Thymus (tissue), 11 donors: ENCODE measurements at regions not wholly inside any gene's neighbourhood (a gene's known extent, or its start where the extent isn't known, plus 50 kb on each side); places are given as distances from the start of the nearest gene placed in this dataset.
A peak's percentile ranks its signal among the peaks of the same experiment; 100 is the strongest.

Experiments
- DNase-seq, 9 donors: peaks; one replicate each; pipeline ENCODE4 v3.0.0-alpha.2; 2013; ENCODE audit warnings: low spot score in 9 of 9, low read depth in 6 of 9, missing footprints in 1 of 9
- H3K27ac ChIP-seq, 2 donors: one replicate each; pipeline ENCODE4 v1.5.1; 2013; ENCODE audit warnings: control low read depth in 1 of 2, low read depth in 1 of 2, low read length in 1 of 2, mild to moderate bottlenecking in 1 of 2, moderate library complexity in 1 of 2
- H3K27me3 ChIP-seq, 2 donors: one replicate each; pipeline ENCODE4 v1.5.1; 2013; ENCODE audit warnings: low read length in 1 of 2; ENCODE audit not compliant: control insufficient read depth in 2 of 2, insufficient read depth in 1 of 2
- H3K36me3 ChIP-seq, 2 donors: one replicate each; pipeline ENCODE4 v1.5.1; 2013; ENCODE audit warnings: low read length in 1 of 2, mild to moderate bottlenecking in 1 of 2, moderate library complexity in 1 of 2; ENCODE audit not compliant: control insufficient read depth in 2 of 2, insufficient read depth in 2 of 2
- H3K4me1 ChIP-seq, 2 donors: one replicate each; pipeline ENCODE4 v1.5.1; 2013; ENCODE audit warnings: low read length in 2 of 2; ENCODE audit not compliant: control insufficient read depth in 2 of 2, insufficient read depth in 2 of 2
- H3K4me3 ChIP-seq, 2 donors: one replicate each; pipeline ENCODE4 v1.5.1; 2013; ENCODE audit warnings: low read length in 2 of 2, control low read depth in 1 of 2, mild to moderate bottlenecking in 1 of 2
- H3K9me3 ChIP-seq, 2 donors: one replicate each; pipeline ENCODE4 v1.5.1; 2013; ENCODE audit warnings: low read length in 1 of 2, mild to moderate bottlenecking in 1 of 2; ENCODE audit not compliant: control insufficient read depth in 2 of 2, insufficient read depth in 1 of 2
- WGBS: extraction: QIAGEN DNeasy Blood & Tissue Kit; methylation state at CpG from one replicate; pipeline ENCODE4 v1.1.7; 2013; 5-methylcytosine and 5-hydroxymethylcytosine counted together
- donor health status: healthy.

- Histone ChIP-seq H3K4me3 (no peak overlapping the region), H3K36me3 (no peaks in the 10 kb centered on the region), H3K27me3 (no peaks in the 10 kb centered on the region), H3K27ac (no peak overlapping the region), H3K4me1 (no peaks in the 10 kb centered on the region), H3K9me3 (no peaks in the 10 kb centered on the region)
- DNase-seq, result no peak
- WGBS, result 81% methylated on average over 10 of the region's 10 CpGs
Observed at GRCh38 chr1:118253053-118253915, 68.3 kb upstream of the SPAG17 start.

DNA sequence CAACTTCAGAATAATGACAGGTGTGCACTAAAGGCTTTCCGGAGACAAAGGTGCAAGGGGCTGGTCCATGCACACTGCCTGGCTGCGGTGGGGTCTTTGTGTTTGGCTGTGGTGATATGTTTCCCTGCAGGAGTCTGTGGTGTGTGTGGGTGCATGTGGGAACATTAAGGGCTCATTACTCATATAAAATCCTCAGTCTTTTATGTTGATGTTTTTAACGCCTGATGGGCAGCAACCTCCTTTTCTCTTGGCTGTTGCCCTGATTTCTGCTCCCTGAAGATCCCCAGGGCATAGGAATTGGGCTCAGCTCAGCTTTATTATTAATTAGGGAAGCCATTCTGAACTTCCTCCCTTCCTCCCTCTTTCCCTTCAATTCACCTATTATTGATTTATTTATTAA is 67.6 kb upstream of the SPAG17 start:
- Histone ChIP-seq H3K4me1 (no peaks in the 10 kb centered on the region), H3K27me3 (no peaks in the 10 kb centered on the region), H3K9me3 (no peaks in the 10 kb centered on the region), H3K27ac (no peak overlapping the region), H3K4me3 (no peak overlapping the region), H3K36me3 (no peaks in the 10 kb centered on the region)
- no peak for DNase-seq
- 91% methylated on average over 3 of the region's 3 CpGs for WGBS

- Histone ChIP-seq H3K9me3 (no peaks in the 10 kb centered on the region), H3K36me3 (no peaks in the 10 kb centered on the region), H3K27me3 (no peaks in the 10 kb centered on the region), H3K4me3 (no peak overlapping the region), H3K27ac (no peak overlapping the region), H3K4me1 (no peaks in the 10 kb centered on the region)
- DNase-seq, result no peak
- WGBS, result 75% methylated on average over 3 of the region's 3 CpGs
Observed at GRCh38 chr1:118250232-118250631, 65.2 kb upstream of the SPAG17 start.

- WGBS, result 93% methylated on average over 6 of the region's 6 CpGs
- H3K27me3 ChIP-seq, result no peaks in the 10 kb centered on the region
- no peak overlapping the region for H3K27ac ChIP-seq
- no peak overlapping the region for H3K4me3 ChIP-seq
- H3K9me3 ChIP-seq, result no peaks in the 10 kb centered on the region
- H3K36me3 ChIP-seq, result no peaks in the 10 kb centered on the region
- no peaks in the 10 kb centered on the region for H3K4me1 ChIP-seq
- no peak for DNase-seq
Observed at GRCh38 chr1:118249641-118250040, 64.6 kb upstream of the SPAG17 start.

DNA sequence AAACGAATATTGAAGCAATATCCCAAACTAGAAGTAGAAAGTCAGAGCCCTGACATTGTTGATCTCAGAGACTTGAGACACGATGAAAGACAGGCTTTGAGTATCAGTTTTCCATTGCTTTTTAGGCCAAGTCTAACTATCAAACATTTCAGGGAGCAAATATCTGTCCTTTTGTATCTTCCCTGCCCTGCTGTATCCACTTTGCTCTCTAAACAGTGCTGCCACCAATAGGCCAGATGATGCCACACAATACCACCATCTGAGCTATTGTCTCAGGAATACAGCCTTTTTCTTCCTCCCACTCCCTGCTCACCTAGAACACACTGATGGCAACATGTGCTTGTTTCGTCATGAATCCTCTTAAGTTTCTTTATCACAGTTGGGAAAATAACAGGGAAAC is 62.6 kb upstream of the SPAG17 start:
- DNase-seq, result peak in 1 of 9 donors; percentile 2
- WGBS, result 86% methylated on average over 3 of the region's 3 CpGs
- H3K4me1 ChIP-seq, result no peaks in the 10 kb centered on the region
- H3K36me3 ChIP-seq, result no peaks in the 10 kb centered on the region
- no peak overlapping the region for H3K4me3 ChIP-seq
- H3K27ac ChIP-seq, result no peak overlapping the region
- no peaks in the 10 kb centered on the region for H3K9me3 ChIP-seq
- no peaks in the 10 kb centered on the region for H3K27me3 ChIP-seq

GRCh38 chr1:118246646-118247045 is 61.6 kb upstream of the SPAG17 start:
- Histone ChIP-seq H3K36me3 (no peaks in the 10 kb centered on the region), H3K9me3 (no peaks in the 10 kb centered on the region), H3K4me1 (no peaks in the 10 kb centered on the region), H3K27me3 (no peaks in the 10 kb centered on the region), H3K4me3 (no peak overlapping the region), H3K27ac (no peak overlapping the region)
- no peak for DNase-seq

- Histone ChIP-seq H3K27ac (no peak overlapping the region), H3K4me3 (no peak overlapping the region), H3K36me3 (no peaks in the 10 kb centered on the region), H3K27me3 (no peaks in the 10 kb centered on the region), H3K9me3 (peaks cover 0 to 3% of the 10 kb centered on the region in 2 donors), H3K4me1 (no peaks in the 10 kb centered on the region)
- no peak for DNase-seq
- 37% methylated on average over 4 of the region's 4 CpGs for WGBS
Observed at GRCh38 chr1:118244194-118244593, 59.2 kb upstream of the SPAG17 start.

- no peak for DNase-seq
- no peaks in the 10 kb centered on the region for H3K27me3 ChIP-seq
- H3K4me3 ChIP-seq, result no peak overlapping the region
- H3K9me3 ChIP-seq, result peaks cover 0 to 6% of the 10 kb centered on the region in 2 donors
- H3K36me3 ChIP-seq, result no peaks in the 10 kb centered on the region
- WGBS, result 89% methylated on average over 4 of the region's 4 CpGs
- H3K27ac ChIP-seq, result no peak overlapping the region
- H3K4me1 ChIP-seq, result no peaks in the 10 kb centered on the region
Observed at GRCh38 chr1:118243269-118243668, 58.2 kb upstream of the SPAG17 start.
